Trophoblast cell (in vitro differentiated cells and primary cell): ENCODE measurements at regions not wholly inside any gene's neighbourhood (a gene's known extent, or its start where the extent isn't known, plus 50 kb on each side); places are given as distances from the start of the nearest gene placed in this dataset.
"Not testable (repeated sequence)": the region's sequence is repeated elsewhere in the genome, so short reads cannot be mapped to it uniquely, and the experiment has no call there.

Experiments used
- DNase-seq, 2 donors: peaks; one replicate each; pipeline ENCODE4 v3.0.0-alpha.2; 2016
- H2AFZ ChIP-seq: 2 replicates; pipeline ENCODE4 v1.6.1; 2013; ENCODE audit warnings: low read length, moderate library complexity, mild to moderate bottlenecking; ENCODE audit not compliant: insufficient read depth, poor library complexity
- H2AK5ac ChIP-seq: 2 replicates; pipeline ENCODE4 v1.6.1; 2013; ENCODE audit warnings: mild to moderate bottlenecking, low read length
- H2BK120ac ChIP-seq: 2 replicates; pipeline ENCODE4 v1.6.1; 2013; ENCODE audit warnings: low read length, mild to moderate bottlenecking, moderate library complexity; ENCODE audit not compliant: insufficient read depth, poor library complexity
- H2BK12ac ChIP-seq: 2 replicates; pipeline ENCODE4 v1.6.1; 2013; ENCODE audit warnings: mild to moderate bottlenecking, low read length, moderate library complexity
- H2BK5ac ChIP-seq: 2 replicates; pipeline ENCODE4 v1.6.1; 2013; ENCODE audit warnings: low read length, low read depth, moderate library complexity, mild to moderate bottlenecking; ENCODE audit not compliant: poor library complexity
- H3K14ac ChIP-seq: 2 replicates; pipeline ENCODE4 v1.6.1; 2013; ENCODE audit warnings: mild to moderate bottlenecking, low read length
- H3K18ac ChIP-seq: 2 replicates; pipeline ENCODE4 v1.6.1; 2013; ENCODE audit warnings: mild to moderate bottlenecking, low read length
- H3K23ac ChIP-seq: 2 replicates; pipeline ENCODE4 v1.6.1; 2013; ENCODE audit warnings: low read length
- H3K27ac ChIP-seq: 2 replicates; pipeline ENCODE4 v1.5.1; 2013; ENCODE audit warnings: low read depth, mild to moderate bottlenecking, inconsistent platforms, low read length, moderate library complexity
- H3K27me3 ChIP-seq: 2 replicates; pipeline ENCODE4 v1.6.1; 2013; ENCODE audit warnings: inconsistent platforms, mild to moderate bottlenecking, low read length, moderate library complexity; ENCODE audit not compliant: insufficient read depth
- H3K36me3 ChIP-seq, 2 experiments: 1 replicate in 1 of 2; 2 replicates in 1 of 2; pipeline ENCODE4 v1.6.1; 2013; ENCODE audit warnings: low read length in 2 of 2, mild to moderate bottlenecking in 2 of 2, moderate library complexity in 1 of 2; ENCODE audit not compliant: insufficient read depth in 2 of 2, control insufficient read depth in 1 of 2
- H3K4ac ChIP-seq: 2 replicates; pipeline ENCODE4 v1.6.1; 2013; ENCODE audit warnings: low read depth, mild to moderate bottlenecking, low read length, moderate library complexity
- H3K4me1 ChIP-seq, 2 experiments: 1 replicate in 1 of 2; 2 replicates in 1 of 2; pipeline ENCODE4 v1.6.1; 2013; ENCODE audit warnings: low read length in 2 of 2, mild to moderate bottlenecking in 2 of 2, moderate library complexity in 1 of 2; ENCODE audit not compliant: insufficient read depth in 2 of 2, control insufficient read depth in 1 of 2
- H3K4me2 ChIP-seq: 2 replicates; pipeline ENCODE4 v1.6.1; 2013; ENCODE audit warnings: inconsistent platforms, mild to moderate bottlenecking, low read length, moderate library complexity
- H3K4me3 ChIP-seq: 2 replicates; pipeline ENCODE4 v1.5.1; 2013; ENCODE audit warnings: mild to moderate bottlenecking, low read depth, low read length, inconsistent platforms
- H3K79me1 ChIP-seq: one replicate; pipeline ENCODE4 v1.6.1; 2013; ENCODE audit warnings: low read length
- H3K79me2 ChIP-seq: 2 replicates; pipeline ENCODE4 v1.6.1; 2013; ENCODE audit warnings: low read length, mild to moderate bottlenecking; ENCODE audit not compliant: control insufficient read depth, insufficient read depth, poor library complexity
- H3K9ac ChIP-seq: 2 replicates; pipeline ENCODE4 v1.6.1; 2013; ENCODE audit warnings: mild to moderate bottlenecking, low read length
- H3K9me3 ChIP-seq: 2 replicates; pipeline ENCODE4 v1.6.1; 2013; ENCODE audit warnings: low read depth, mild to moderate bottlenecking, control low read depth, inconsistent platforms, low read length; ENCODE audit not compliant: insufficient read depth
- H4K12ac ChIP-seq: 2 replicates; pipeline ENCODE4 v1.6.1; 2013; ENCODE audit warnings: low read depth, mild to moderate bottlenecking, low read length, moderate library complexity
- H4K8ac ChIP-seq: 2 replicates; pipeline ENCODE4 v1.6.1; 2013; ENCODE audit warnings: low read depth, mild to moderate bottlenecking, low read length, moderate library complexity
- H4K91ac ChIP-seq: one replicate; pipeline ENCODE4 v1.6.1; 2013; ENCODE audit warnings: low read depth, mild to moderate bottlenecking, low read length, moderate library complexity
- WGBS: extraction: QIAGEN DNeasy Blood & Tissue Kit; methylation state at CpG from one replicate; pipeline ENCODE4 v1.1.7; 2013; ENCODE audit warnings: missing lambda C conversion rate; ENCODE audit not compliant: insufficient read length, insufficient coverage; ENCODE audit errors: extremely low coverage; 5-methylcytosine and 5-hydroxymethylcytosine counted together

DNA sequence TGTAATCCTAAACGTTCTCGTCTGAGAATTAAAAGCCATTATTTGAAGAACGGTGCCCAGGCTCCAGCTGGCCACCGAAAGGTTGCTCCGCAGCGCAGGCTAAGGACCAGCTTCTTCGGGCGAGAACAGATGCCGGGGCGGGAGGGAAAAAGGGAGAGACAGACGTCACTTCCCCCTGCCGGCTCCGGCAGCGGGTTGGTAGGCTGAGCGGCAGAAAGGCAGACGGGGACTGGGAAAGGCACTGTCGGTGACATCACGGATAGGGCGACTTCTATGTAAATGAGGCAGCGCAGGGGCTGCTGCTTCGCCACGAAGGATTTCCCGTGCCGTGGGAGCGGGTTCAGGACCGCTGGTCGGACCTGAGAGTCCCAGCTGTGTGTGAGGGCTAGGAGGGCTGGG is 147.5 kb upstream of the NOTCH2NLA start:
- H3K4me2 ChIP-seq = peak overlapping the region; percentile 50
- not testable (repeated sequence) for H3K4me1 ChIP-seq, H2BK5ac ChIP-seq, H3K36me3 ChIP-seq, H3K14ac ChIP-seq, H2BK12ac ChIP-seq, H2AFZ ChIP-seq, H3K9ac ChIP-seq, H4K8ac ChIP-seq, H3K79me2 ChIP-seq, H3K9me3 ChIP-seq, H3K4ac ChIP-seq, H3K27me3 ChIP-seq, H3K4me3 ChIP-seq, H3K27ac ChIP-seq, H4K12ac ChIP-seq, H3K79me1 ChIP-seq, H2BK120ac ChIP-seq, H2AK5ac ChIP-seq, H3K18ac ChIP-seq, H3K23ac ChIP-seq
- WGBS = no CpG with 5 or more reads among the region's 27 CpGs
- peak overlapping the region; percentile 68 for H4K91ac ChIP-seq
- peak; percentile 67 to 68 for DNase-seq

DNA sequence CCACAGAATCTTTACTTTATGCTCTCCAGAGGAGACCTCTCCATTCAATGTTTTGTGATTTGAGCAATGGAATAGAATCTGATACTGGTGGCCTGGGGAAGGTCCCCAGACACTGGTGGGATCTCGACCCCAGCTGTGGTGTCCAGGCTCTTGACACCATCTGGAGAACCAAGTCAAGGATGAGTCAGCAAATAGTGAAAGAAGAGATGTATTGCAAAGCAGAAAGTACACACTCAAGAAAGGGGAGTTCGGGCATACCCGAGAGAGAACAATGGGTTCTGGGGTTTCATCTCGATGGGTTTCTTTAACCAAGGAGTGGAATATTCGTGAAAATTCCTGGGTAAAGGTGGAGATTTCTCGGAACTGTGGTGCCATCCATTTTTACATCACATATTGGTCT is 146.3 kb upstream of the NOTCH2NLA start:
- H3K36me3 ChIP-seq, H3K4me2 ChIP-seq, H3K23ac ChIP-seq, H2BK5ac ChIP-seq, DNase-seq, H4K12ac ChIP-seq, H3K14ac ChIP-seq, H2AK5ac ChIP-seq, H4K8ac ChIP-seq, H2BK120ac ChIP-seq, H3K4me1 ChIP-seq, H2AFZ ChIP-seq, H3K27me3 ChIP-seq, H3K9me3 ChIP-seq, H2BK12ac ChIP-seq, H3K79me2 ChIP-seq, H3K18ac ChIP-seq, H3K9ac ChIP-seq, H3K4ac ChIP-seq, H4K91ac ChIP-seq, H3K27ac ChIP-seq, H3K79me1 ChIP-seq, H3K4me3 ChIP-seq: not testable (repeated sequence)
- WGBS = no CpG with 5 or more reads among the region's 6 CpGs

DNA sequence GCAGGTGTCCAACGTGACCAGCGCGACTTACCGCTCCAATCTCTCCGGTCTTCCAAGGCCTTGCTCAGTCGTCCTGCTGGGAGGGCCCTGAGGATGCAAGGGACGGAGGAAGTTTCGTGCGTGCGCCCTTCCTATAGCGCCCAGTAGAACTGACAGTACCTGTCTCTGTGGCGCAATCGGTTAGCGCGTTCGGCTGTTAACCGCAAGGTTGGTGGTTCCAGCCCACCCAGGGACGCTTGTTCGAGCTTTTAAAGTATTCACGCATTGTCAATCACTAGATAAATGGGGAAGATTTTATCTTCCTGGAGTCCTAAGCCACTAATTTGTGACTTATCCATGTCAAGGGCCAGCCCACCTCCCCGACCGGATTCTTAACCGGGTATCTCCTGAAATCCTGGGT is 141.1 kb upstream of the NOTCH2NLA start:
- not testable (repeated sequence) for H3K4ac ChIP-seq, H4K12ac ChIP-seq, H2AFZ ChIP-seq, H3K9me3 ChIP-seq, H3K14ac ChIP-seq, H4K8ac ChIP-seq, H3K23ac ChIP-seq, H3K18ac ChIP-seq, H3K27ac ChIP-seq, H3K27me3 ChIP-seq, H2BK12ac ChIP-seq, H3K9ac ChIP-seq, H2BK5ac ChIP-seq, H3K79me1 ChIP-seq, H2AK5ac ChIP-seq, H3K36me3 ChIP-seq, H3K4me1 ChIP-seq, H2BK120ac ChIP-seq, H3K79me2 ChIP-seq, H4K91ac ChIP-seq
- WGBS = no CpG with 5 or more reads among the region's 23 CpGs
- Histone ChIP-seq H3K4me3 (peak overlapping the region; percentile 62), H3K4me2 (peak overlapping the region; percentile 55)
- peak; percentile 23 to 50 for DNase-seq

DNA sequence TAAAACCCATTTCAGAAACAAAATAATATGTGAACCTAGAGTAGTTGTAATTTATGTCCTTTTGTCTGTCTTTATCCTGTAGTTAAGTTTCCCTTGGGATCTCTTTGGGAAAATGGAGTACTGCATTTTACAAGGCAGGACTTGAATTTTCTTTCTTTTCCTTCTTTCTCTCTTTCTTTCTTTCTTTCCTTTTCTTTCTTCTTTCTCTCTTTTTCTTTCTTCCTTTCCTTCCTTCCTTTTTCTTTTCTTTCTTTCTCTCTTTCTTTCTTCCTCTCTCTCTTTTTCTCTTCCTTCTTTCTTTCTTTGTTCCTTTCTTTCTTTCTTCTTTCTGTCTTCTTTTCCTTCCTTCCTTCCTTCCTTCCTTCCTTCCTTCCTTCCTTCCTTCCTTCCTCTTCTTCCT is 126.6 kb upstream of the NOTCH2NLA start:
- H2BK12ac ChIP-seq, H2AFZ ChIP-seq, H2BK120ac ChIP-seq, H2AK5ac ChIP-seq, H3K36me3 ChIP-seq, H3K27ac ChIP-seq, H3K79me1 ChIP-seq, H3K9me3 ChIP-seq, H3K4me1 ChIP-seq, H3K4ac ChIP-seq, H3K14ac ChIP-seq, H3K4me2 ChIP-seq, H4K91ac ChIP-seq, H3K27me3 ChIP-seq, H4K8ac ChIP-seq, H4K12ac ChIP-seq, DNase-seq, H3K4me3 ChIP-seq, H3K9ac ChIP-seq, H3K18ac ChIP-seq, H2BK5ac ChIP-seq, H3K23ac ChIP-seq, H3K79me2 ChIP-seq: not testable (repeated sequence)

DNA sequence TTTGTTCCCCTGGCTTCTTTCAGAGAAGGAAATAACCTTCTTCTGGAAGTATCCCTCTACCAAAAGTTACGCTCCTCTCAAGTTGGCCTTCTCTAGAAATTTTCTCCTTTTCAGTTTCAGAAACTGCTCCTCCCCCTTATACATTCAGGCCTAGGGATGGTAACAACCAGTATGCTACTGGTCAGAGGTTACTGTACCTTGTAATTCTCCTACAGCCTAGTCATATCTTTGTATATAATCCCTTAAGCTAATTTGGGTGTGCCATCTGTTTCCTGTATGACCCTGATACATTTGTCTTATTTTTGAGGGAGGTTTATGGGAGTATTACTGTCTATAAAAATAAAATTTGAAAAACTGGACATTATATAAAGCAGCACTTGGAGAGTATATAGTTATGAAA is 98.0 kb upstream of the NOTCH2NLA start:
- not testable (repeated sequence) for H3K4me1 ChIP-seq, H3K79me2 ChIP-seq, H3K4me2 ChIP-seq, H3K79me1 ChIP-seq, H3K36me3 ChIP-seq, H3K9me3 ChIP-seq, H2BK5ac ChIP-seq, H4K91ac ChIP-seq, H4K12ac ChIP-seq, H3K27me3 ChIP-seq, DNase-seq, H2AFZ ChIP-seq, H3K14ac ChIP-seq, H3K9ac ChIP-seq, H3K4me3 ChIP-seq, H3K18ac ChIP-seq, H2BK120ac ChIP-seq, H2BK12ac ChIP-seq, H3K23ac ChIP-seq, H2AK5ac ChIP-seq, H3K4ac ChIP-seq, H4K8ac ChIP-seq, H3K27ac ChIP-seq
- WGBS = no CpG with 5 or more reads among the region's 1 CpG
